HG03565 (cell line): ENCODE measurements at regions not wholly inside any gene's neighbourhood (a gene's known extent, or its start where the extent isn't known, plus 50 kb on each side); places are given as distances from the start of the nearest gene placed in this dataset.
"Not testable (repeated sequence)": the region's sequence is repeated elsewhere in the genome, so short reads cannot be mapped to it uniquely, and the experiment has no call there.

ENCODE experiments used
- ATAC-seq: cut with Tn5 transposase; IDR thresholded peaks from one replicate; pipeline ENCODE4 v1.9.1; 2021; ENCODE audit warnings: mild to moderate bottlenecking, moderate library complexity; ENCODE audit not compliant: unreplicated experiment

DNA sequence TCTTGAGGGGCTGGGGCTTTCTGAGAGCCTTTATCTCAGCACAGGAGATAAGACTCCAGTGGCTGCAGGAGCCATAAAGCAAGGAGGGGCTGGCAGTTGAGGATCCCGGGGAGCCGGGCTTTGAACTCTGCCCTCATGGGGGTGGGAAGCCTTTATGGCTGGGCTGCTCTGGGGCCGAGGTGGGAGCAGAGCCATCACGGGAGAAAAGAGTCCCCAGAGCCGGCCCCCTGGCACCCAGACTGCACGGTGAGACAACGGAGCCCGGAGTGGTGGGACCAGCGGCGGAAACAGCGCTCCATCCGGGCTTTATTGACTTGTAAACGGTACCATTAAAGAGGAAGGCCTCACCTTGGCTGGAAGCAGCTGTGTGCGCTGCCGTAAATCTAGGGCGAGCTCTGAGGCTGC is 162.6 kb downstream of the MYCN start:
- no peak for ATAC-seq

DNA sequence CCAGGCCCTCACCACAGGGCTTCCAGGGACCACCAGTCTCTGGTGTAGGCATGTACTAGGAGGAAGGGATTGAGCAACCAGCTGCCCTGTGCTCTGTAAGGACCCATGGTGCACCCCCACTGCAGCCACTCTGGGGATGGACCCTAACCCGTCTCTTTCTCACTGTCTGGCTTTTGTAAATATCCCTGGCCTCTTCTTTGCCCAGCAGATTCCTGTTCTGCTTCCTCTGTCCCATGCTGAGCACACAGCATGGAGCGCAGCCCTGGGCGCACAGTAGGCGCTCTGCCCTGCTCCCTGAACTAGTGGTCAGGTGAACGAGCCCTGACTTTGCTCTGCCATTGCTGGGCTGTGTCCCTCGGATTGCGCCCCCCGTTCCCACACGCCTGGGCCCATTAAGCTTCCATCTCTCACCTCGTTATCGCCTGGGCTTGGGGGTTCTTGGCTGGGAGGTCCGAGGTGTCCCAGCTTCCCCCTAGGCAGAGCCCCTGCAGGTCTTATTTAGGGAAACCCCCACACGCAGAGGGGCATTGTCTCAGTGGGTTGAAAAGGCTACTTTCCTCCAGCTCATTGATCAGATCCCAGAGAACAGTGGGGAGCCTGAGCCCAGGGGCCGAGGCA is 162.1 kb downstream of the MYCN start:
- ATAC-seq = no peak

DNA sequence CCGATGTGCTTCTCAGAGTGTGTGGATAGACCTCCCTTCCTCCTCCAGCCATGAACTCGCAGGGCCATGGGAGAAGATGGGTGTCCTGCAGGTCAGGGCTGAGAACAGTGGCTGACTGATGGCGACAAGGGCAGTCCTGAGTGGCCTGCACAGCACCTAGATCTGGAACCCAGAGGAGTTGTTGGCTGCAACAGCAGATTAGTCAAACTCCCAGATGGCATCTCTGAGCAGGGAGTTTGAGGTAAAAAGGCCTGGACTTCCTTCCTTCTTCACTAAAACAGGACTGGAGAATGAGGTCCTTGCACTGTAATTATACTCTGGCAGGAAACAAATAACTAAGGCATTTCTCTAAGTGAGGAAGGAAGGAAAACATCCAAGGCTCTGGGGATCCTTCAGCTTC is 160.8 kb downstream of the MYCN start:
- no peak for ATAC-seq

GRCh38 chr2:16100006-16100405 is 159.7 kb downstream of the MYCN start:
- ATAC-seq = no peak

DNA sequence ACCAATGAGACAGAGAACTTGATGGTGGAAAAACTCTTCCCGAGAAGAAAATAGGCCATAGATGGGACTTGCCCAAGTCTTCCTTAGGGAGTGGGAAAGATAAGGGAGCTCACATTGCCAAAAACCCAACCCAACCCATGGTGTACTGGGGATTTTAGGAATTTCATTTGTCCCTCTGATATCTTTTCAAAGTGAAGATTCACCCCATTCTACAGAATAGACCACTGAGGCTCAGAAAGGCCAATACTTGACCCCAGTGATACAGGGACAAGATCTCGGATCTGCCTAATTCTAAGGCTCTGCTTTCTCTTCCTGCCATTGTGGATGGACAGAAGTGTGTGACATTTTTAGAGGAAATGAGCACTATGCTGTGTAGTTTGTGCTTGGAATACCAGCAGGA is 159.0 kb downstream of the MYCN start:
- ATAC-seq = no peak

- ATAC-seq = no peak
Observed at GRCh38 chr2:16096962-16097361, 156.6 kb downstream of the MYCN start.

- ATAC-seq = not testable (repeated sequence)
Observed at GRCh38 chr2:16095483-16095882, 155.1 kb downstream of the MYCN start.

DNA sequence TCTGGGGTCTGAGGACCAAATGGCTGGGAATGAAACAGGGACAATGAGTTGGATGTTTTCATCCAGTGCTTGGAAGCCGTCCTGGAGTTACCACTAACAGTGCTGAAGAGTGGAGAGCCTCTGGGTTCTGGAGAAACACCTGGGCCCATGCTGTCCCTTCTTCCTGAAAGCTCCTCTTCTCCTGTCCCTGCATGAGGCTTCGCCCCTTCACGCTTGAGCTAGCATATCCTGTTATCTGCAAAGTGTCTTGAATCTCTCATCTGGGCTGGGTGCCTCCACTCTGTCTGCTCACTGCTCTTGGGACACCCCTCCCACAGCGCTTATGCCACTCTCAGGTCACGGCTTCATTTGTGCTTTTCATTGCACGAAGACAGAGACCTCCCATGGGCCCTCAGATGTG is 154.5 kb downstream of the MYCN start:
- no peak for ATAC-seq

DNA sequence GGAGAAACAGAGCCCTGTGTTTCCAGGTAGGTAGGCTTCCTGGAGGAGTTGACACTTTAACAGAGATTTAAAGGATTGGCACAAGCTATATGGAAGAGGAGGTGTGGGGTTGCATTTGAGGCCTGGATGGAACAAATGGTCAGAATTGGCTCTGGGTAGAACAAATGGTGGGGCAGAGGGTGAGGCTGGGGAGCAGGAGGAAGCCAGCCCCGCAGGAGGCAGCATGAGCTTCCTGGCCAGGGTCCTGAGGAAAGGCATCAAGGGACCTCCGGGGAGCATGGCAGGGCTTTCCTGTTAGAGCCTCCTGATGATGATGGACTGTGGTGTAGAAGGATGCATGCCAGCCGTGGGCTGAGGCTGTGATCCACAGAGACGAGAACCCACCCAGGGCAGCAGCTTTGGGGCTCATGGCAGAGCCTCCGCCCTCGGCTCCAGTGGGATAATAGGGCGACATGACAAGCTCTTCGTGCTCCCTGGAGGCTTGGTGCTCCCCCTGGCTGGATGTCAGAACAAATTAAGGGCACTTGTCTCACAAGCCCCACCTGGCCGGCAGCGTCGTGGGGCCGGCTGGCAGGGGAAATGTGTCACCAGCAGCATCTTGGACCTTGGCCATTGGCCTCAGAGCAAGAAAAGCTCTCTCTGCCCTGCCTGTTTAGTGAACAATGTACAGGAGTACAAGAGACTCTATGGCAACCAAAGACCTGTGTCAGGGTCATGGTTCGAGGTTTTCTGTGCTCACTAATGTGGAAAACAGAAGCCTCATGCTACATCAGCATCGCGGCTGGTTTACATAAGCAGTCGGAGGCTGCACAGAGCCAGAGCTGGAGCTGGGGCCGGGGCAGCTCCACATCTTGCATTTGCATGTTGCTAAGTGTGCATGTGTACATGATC is 153.5 kb downstream of the MYCN start:
- ATAC-seq = no peak

GRCh38 chr2:16092861-16093638 is 152.7 kb downstream of the MYCN start:
- ATAC-seq = no peak

- ATAC-seq = no peak
Observed at GRCh38 chr2:16091576-16092282, 151.4 kb downstream of the MYCN start.

GRCh38 chr2:16090650-16091575 is 150.6 kb downstream of the MYCN start:
- ATAC-seq = no peak

- ATAC-seq = not testable (repeated sequence)
Observed at GRCh38 chr2:16089491-16089890, 149.1 kb downstream of the MYCN start.

GRCh38 chr2:16088802-16089112 is 148.4 kb downstream of the MYCN start:
- no peak for ATAC-seq

- no peak for ATAC-seq
Observed at GRCh38 chr2:16088035-16088801, 147.9 kb downstream of the MYCN start.

GRCh38 chr2:16086136-16086535 is 145.8 kb downstream of the MYCN start:
- not testable (repeated sequence) for ATAC-seq

DNA sequence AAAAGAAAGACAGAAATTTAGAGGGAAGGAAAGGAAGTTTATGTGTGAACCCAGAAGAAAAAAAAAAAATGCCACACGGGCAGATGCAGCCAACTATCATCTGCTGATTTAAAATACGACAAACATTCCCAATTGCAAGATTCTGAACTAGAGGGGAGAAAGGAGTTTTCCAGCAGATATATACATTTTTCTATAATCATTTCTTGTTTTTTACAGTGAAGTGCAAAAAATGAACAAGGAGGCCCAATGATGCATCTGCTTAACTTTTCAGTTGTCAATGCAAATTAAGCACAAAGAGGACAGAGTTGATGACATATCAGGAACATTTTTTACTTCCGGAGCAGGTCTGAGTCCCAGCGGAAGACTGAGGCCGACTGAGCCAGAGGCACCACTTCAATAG is 144.7 kb downstream of the MYCN start:
- no peak for ATAC-seq

GRCh38 chr2:16084274-16084673 is 143.9 kb downstream of the MYCN start:
- ATAC-seq = no peak

DNA sequence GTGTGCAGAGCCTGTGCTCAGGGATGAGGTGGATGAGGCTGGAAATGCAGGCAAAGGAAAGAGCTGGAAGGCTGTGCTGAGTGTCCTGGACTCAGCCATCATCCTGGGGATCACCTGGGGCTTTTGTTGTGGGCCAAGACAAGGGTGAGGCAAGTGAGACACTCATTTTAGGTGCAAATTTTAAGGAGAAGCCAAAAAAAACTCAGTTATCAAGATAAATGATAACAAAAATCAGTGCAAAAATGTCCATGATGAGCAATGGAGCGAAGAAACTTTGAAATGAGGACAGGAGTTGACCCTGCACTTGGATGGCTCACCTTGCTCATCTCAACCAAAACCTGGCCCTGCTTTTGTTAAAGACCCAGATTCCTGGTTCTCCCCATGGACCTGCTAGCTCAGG is 141.9 kb downstream of the MYCN start:
- no peak for ATAC-seq
